ENCODE measurements at regions not wholly inside any gene's neighbourhood (a gene's known extent, or its start where the extent isn't known, plus 50 kb on each side); places are given as distances from the start of the nearest gene placed in this dataset.

DNA sequence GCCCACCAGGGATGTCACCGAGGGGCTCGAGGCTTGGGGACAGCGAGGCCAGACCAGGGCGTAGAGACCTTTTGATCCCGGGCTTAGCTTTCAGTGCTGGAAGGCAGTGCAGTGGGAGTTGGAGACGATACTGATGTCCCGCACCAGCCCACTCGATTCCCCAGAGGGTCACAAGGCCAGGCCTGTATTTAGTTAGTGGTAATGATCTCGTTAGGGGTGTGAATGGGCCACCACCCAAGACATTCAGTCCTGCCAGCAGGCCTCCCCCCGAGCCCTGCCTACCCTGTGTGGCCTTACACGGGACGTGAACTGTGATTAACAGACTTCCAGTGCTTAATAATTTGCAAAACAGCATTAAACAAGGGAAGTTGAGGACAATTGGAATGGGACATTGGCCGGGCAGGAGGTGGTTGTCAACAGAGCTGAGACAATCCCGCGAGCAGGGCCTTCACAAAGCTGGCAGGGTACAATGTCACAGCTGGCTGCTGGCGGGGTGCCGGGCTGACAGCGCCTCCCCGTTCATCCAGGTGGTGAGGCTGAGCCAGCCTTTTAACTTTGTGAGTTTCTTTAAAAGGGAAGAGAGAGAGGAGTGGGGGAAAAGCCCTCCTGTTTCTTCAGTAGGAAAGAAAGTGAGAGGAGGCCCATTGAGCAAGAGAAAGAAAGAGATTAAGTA is 175.3 kb upstream of the RALGAPA2 start:
- Histone ChIP-seq H3K4me3 (no peak overlapping the region), H3K27ac (no peak overlapping the region), H3K9me3 (no peaks in the 10 kb centered on the region), H3K27me3 (peaks cover 0 to 3% of the 10 kb centered on the region in 2 donors), H3K36me3 (no peaks in the 10 kb centered on the region), H3K4me1 (no peaks in the 10 kb centered on the region)
- intact Hi-C loops (cut with DNase I; ENCODE audit: low total_unique reads) = no loop called here
- DNase-seq (ENCODE audit: low spot score in 2 of 2) = no peak
- TF ChIP-seq POLR2A (IDR thresholded peaks at IDR 0.05) (no peak), POLR2AphosphoS5 (IDR thresholded peaks at IDR 0.05) (no peak), CTCF (IDR thresholded peaks at IDR 0.05) (no peak)

GRCh38 chr20:20881808-20882207 is 169.4 kb upstream of the RALGAPA2 start:
- Histone ChIP-seq H3K36me3 (no peaks in the 10 kb centered on the region), H3K27ac (no peak overlapping the region), H3K4me3 (no peak overlapping the region), H3K4me1 (no peaks in the 10 kb centered on the region), H3K9me3 (no peaks in the 10 kb centered on the region), H3K27me3 (no peaks in the 10 kb centered on the region)
- TF ChIP-seq CTCF (IDR thresholded peaks at IDR 0.05) (no peak), POLR2A (IDR thresholded peaks at IDR 0.05) (no peak), POLR2AphosphoS5 (IDR thresholded peaks at IDR 0.05) (no peak)
- DNase-seq (ENCODE audit: low spot score in 2 of 2) = no peak
- intact Hi-C loops (cut with DNase I; ENCODE audit: low total_unique reads) = no loop called here

DNA sequence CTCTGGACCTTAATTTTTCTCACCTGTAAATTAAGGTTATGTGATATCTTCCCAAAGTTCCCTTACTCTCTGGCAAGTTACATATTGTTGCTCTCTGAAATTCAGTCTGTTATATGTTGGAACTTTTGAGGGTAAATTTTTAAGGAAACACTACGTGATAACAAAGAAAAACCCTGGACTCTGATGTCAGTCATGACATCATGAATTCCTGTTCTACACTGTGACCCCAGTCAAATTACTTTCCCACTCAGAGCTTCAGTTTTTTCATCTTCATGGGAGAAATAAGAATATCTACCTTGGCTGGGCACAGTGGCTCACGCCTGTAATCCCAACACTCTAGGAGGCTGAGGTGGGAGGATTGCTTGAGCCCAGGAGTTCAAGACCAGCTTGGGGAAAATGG is 164.6 kb upstream of the RALGAPA2 start:
- TF ChIP-seq POLR2AphosphoS5 (IDR thresholded peaks at IDR 0.05) (no peak), CTCF (IDR thresholded peaks at IDR 0.05) (no peak), POLR2A (IDR thresholded peaks at IDR 0.05) (no peak)
- no peaks in the 10 kb centered on the region for H3K9me3 ChIP-seq
- intact Hi-C loops (cut with DNase I; ENCODE audit: low total_unique reads) = no loop called here

GRCh38 chr20:20875716-20876115 is 163.3 kb upstream of the RALGAPA2 start:
- TF ChIP-seq CTCF (IDR thresholded peaks at IDR 0.05) (no peak), POLR2AphosphoS5 (IDR thresholded peaks at IDR 0.05) (no peak), POLR2A (IDR thresholded peaks at IDR 0.05) (no peak)
- no peak for DNase-seq (ENCODE audit: low spot score in 2 of 2)
- Histone ChIP-seq H3K4me3 (no peak overlapping the region), H3K4me1 (no peaks in the 10 kb centered on the region), H3K36me3 (no peaks in the 10 kb centered on the region), H3K9me3 (no peaks in the 10 kb centered on the region), H3K27ac (no peak overlapping the region), H3K27me3 (peaks cover 0 to 13% of the 10 kb centered on the region in 2 donors)
- intact Hi-C loops (cut with DNase I; ENCODE audit: low total_unique reads) = no loop called here

More for the DNA sequence above, 164.6 kb upstream of the RALGAPA2 start:
- Histone ChIP-seq H3K36me3 (no peaks in the 10 kb centered on the region), H3K4me1 (no peaks in the 10 kb centered on the region), H3K27ac (no peak overlapping the region), H3K4me3 (no peak overlapping the region), H3K27me3 (peaks cover 0 to 7% of the 10 kb centered on the region in 2 donors)
- no peak for DNase-seq (ENCODE audit: low spot score in 2 of 2)

DNA sequence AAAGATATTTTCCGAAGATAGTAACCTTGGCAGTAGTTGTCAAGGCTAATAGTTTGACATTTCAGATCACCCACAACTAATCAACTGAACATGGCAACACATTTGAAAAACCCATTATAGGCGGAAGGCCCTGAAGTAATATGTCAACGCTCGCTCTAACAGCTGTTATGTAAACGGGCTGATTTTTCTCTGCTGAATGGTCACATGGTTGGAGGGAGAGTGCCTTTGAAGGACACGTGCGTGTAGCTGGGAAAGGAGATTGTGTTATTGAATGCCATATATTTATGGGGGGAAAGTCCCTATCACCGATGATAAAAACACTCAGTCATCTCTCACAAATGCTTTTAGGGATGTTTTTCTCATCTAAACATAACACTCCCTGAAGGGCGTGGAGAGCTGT is 160.0 kb upstream of the RALGAPA2 start:
- Histone ChIP-seq H3K9me3 (no peaks in the 10 kb centered on the region), H3K4me1 (no peaks in the 10 kb centered on the region), H3K27ac (no peak overlapping the region), H3K27me3 (peaks cover 0 to 13% of the 10 kb centered on the region in 2 donors), H3K36me3 (no peaks in the 10 kb centered on the region), H3K4me3 (no peak overlapping the region)
- intact Hi-C loops (cut with DNase I; ENCODE audit: low total_unique reads) = no loop called here
- DNase-seq (ENCODE audit: low spot score in 2 of 2) = no peak
- TF ChIP-seq POLR2AphosphoS5 (IDR thresholded peaks at IDR 0.05) (no peak), CTCF (IDR thresholded peaks at IDR 0.05) (no peak), POLR2A (IDR thresholded peaks at IDR 0.05) (no peak)

Measured in breast epithelium (tissue), 4 donors.